Neuronal stem cell (in vitro differentiated cells): ENCODE measurements at regions not wholly inside any gene's neighbourhood (a gene's known extent, or its start where the extent isn't known, plus 50 kb on each side); places are given as distances from the start of the nearest gene placed in this dataset.

ENCODE experiments used
- DNase-seq: peaks from one replicate; pipeline ENCODE4 v3.0.0-alpha.2; 2013; ENCODE audit warnings: low spot score
- H2AFZ ChIP-seq: one replicate; pipeline ENCODE4 v1.6.1; 2013; ENCODE audit warnings: mild to moderate bottlenecking, low read length, inconsistent platforms
- H2AK5ac ChIP-seq: 2 replicates; pipeline ENCODE4 v1.6.1; 2013; ENCODE audit warnings: low read depth, mild to moderate bottlenecking, inconsistent platforms, low read length, moderate library complexity, mixed read lengths
- H2BK120ac ChIP-seq: 2 replicates; pipeline ENCODE4 v1.6.1; 2013; ENCODE audit warnings: low read depth, mild to moderate bottlenecking, inconsistent platforms, low read length, moderate library complexity, mixed read lengths
- H2BK12ac ChIP-seq: one replicate; pipeline ENCODE4 v1.6.1; 2013; ENCODE audit warnings: low read length, inconsistent platforms
- H2BK15ac ChIP-seq: 2 replicates; pipeline ENCODE4 v1.6.1; 2013; ENCODE audit warnings: mild to moderate bottlenecking, low read length, inconsistent platforms, mixed read lengths
- H2BK5ac ChIP-seq: one replicate; pipeline ENCODE4 v1.6.1; 2013; ENCODE audit warnings: inconsistent platforms, mild to moderate bottlenecking, low read length, moderate library complexity
- H3K14ac ChIP-seq: one replicate; pipeline ENCODE4 v1.6.1; 2013; ENCODE audit warnings: low read length, inconsistent platforms
- H3K18ac ChIP-seq: 2 replicates; pipeline ENCODE4 v1.6.1; 2013; ENCODE audit warnings: low read length, inconsistent platforms
- H3K23ac ChIP-seq: 2 replicates; pipeline ENCODE4 v1.6.1; 2013; ENCODE audit warnings: low read depth, mild to moderate bottlenecking, mixed read lengths, low read length, inconsistent platforms; ENCODE audit not compliant: poor library complexity
- H3K27ac ChIP-seq: replicated peaks from 3 replicates; pipeline ENCODE4 v1.5.1; 2013; ENCODE audit warnings: low read length, inconsistent platforms
- H3K27me3 ChIP-seq, 3 experiments: 2 replicates each; pipeline ENCODE4 v1.6.1; 2013; ENCODE audit warnings: low read length in 3 of 3, mild to moderate bottlenecking in 2 of 3, inconsistent platforms in 1 of 3, low read depth in 1 of 3, mixed read lengths in 1 of 3, moderate library complexity in 1 of 3; ENCODE audit not compliant: control insufficient read depth in 3 of 3, insufficient read depth in 3 of 3
- H3K36me3 ChIP-seq, 2 donors: replicated peaks in 1 of 2; 2 replicates each; pipeline ENCODE4 v1.6.1; 2013; ENCODE audit warnings: low read length in 2 of 2; ENCODE audit not compliant: control insufficient read depth in 2 of 2, insufficient read depth in 2 of 2
- H3K4ac ChIP-seq: 2 replicates; pipeline ENCODE4 v1.6.1; 2013; ENCODE audit warnings: inconsistent platforms, mild to moderate bottlenecking, low read length, moderate library complexity
- H3K4me1 ChIP-seq, 2 donors: 1 replicate in 1 of 2; 2 replicates in 1 of 2; pipeline ENCODE4 v1.6.1; 2013; ENCODE audit warnings: low read length in 2 of 2, low read depth in 1 of 2; ENCODE audit not compliant: control insufficient read depth in 2 of 2, insufficient read depth in 1 of 2
- H3K4me2 ChIP-seq: one replicate; pipeline ENCODE4 v1.6.1; 2013; ENCODE audit warnings: mild to moderate bottlenecking, low read length, inconsistent platforms; ENCODE audit not compliant: insufficient read depth, poor library complexity, severe bottlenecking
- H3K4me3 ChIP-seq, 2 donors: 2 replicates each; pipeline ENCODE4 v1.5.1; 2013; ENCODE audit warnings: low read length in 2 of 2, mild to moderate bottlenecking in 2 of 2, inconsistent platforms in 1 of 2, moderate library complexity in 1 of 2
- H3K79me1 ChIP-seq: one replicate; pipeline ENCODE4 v1.6.1; 2013; ENCODE audit warnings: low read depth, mild to moderate bottlenecking, inconsistent platforms, low read length, moderate library complexity
- H3K9ac ChIP-seq: one replicate; pipeline ENCODE4 v1.6.1; 2013; ENCODE audit warnings: mild to moderate bottlenecking, low read depth, low read length, inconsistent platforms; ENCODE audit not compliant: poor library complexity
- H3K9me3 ChIP-seq, 2 donors: replicated peaks in 1 of 2; 2 replicates each; pipeline versions ENCODE3 to v1.6.1; 2013; ENCODE audit warnings: low read length in 2 of 2, mild to moderate bottlenecking in 2 of 2, inconsistent platforms in 1 of 2, low read depth in 1 of 2, mixed read lengths in 1 of 2, moderate library complexity in 1 of 2; ENCODE audit not compliant: control insufficient read depth in 2 of 2, insufficient read depth in 1 of 2
- H4K8ac ChIP-seq: one replicate; pipeline ENCODE4 v1.6.1; 2013; ENCODE audit warnings: low read depth, mild to moderate bottlenecking, inconsistent platforms, low read length, moderate library complexity
- H4K91ac ChIP-seq: one replicate; pipeline ENCODE4 v1.6.1; 2013; ENCODE audit warnings: low read length, low read depth, mild to moderate bottlenecking, inconsistent platforms; ENCODE audit not compliant: poor library complexity
- WGBS, 2 donors: extraction: QIAGEN DNeasy Blood & Tissue Kit; methylation state at CpG; one replicate each; pipeline ENCODE4 v1.1.7; 2013; ENCODE audit warnings: missing lambda C conversion rate in 2 of 2, mixed read lengths in 1 of 2; ENCODE audit not compliant: insufficient read length in 2 of 2, insufficient replicate concordance in 1 of 2; ENCODE audit errors: extremely low coverage in 2 of 2; 5-methylcytosine and 5-hydroxymethylcytosine counted together

GRCh38 chr1:222463059-222463730 lies 84.7 kb downstream of the HHIPL2 start:
- Histone ChIP-seq H3K79me1 (no peaks in the 10 kb centered on the region), H3K9ac (no peak overlapping the region)
- WGBS, 2 donors = no CpG with 5 or more reads among the region's 8 CpGs

GRCh38 chr1:222462601-222463000 lies 85.3 kb downstream of the HHIPL2 start:
- H2BK120ac ChIP-seq = no peak overlapping the region
- no peak overlapping the region for H4K91ac ChIP-seq
- no peak overlapping the region for H3K23ac ChIP-seq
- H2AK5ac ChIP-seq = no peak overlapping the region
- peaks cover 0 to 1% of the 10 kb centered on the region in 2 donors for H3K9me3 ChIP-seq
- H3K4me3 ChIP-seq = no peak overlapping the region
- no CpG with 5 or more reads among the region's 2 CpGs for WGBS, 2 donors
- no peak overlapping the region for H3K4ac ChIP-seq
- H3K27me3 ChIP-seq = peaks cover 0 to 5% (median 2%) of the 10 kb centered on the region in 3 experiments
- H4K8ac ChIP-seq = no peak overlapping the region
- no peak overlapping the region for H3K14ac ChIP-seq
- no peak overlapping the region for H3K9ac ChIP-seq
- H3K79me1 ChIP-seq = no peaks in the 10 kb centered on the region
- H3K18ac ChIP-seq = no peak overlapping the region
- H3K4me1 ChIP-seq = peaks cover 0 to 1% of the 10 kb centered on the region in 2 donors
- H3K4me2 ChIP-seq = no peak overlapping the region
- DNase-seq = no peak
- H2BK5ac ChIP-seq = no peak overlapping the region
- no peak overlapping the region for H2BK15ac ChIP-seq
- H3K27ac ChIP-seq = no peak overlapping the region
- H2AFZ ChIP-seq = no peak overlapping the region
- no peak overlapping the region for H2BK12ac ChIP-seq
- no peaks in the 10 kb centered on the region for H3K36me3 ChIP-seq

More at GRCh38 chr1:222463059-222463730, 84.7 kb downstream of the HHIPL2 start:
- H4K91ac ChIP-seq = no peak overlapping the region
- no peak overlapping the region for H3K4ac ChIP-seq
- no peak overlapping the region for H2AFZ ChIP-seq
- H2BK5ac ChIP-seq = no peak overlapping the region
- peaks cover 0 to 1% of the 10 kb centered on the region in 2 donors for H3K9me3 ChIP-seq
- H2BK12ac ChIP-seq = no peak overlapping the region
- H3K4me3 ChIP-seq = no peak overlapping the region
- H3K36me3 ChIP-seq = no peaks in the 10 kb centered on the region
- no peak overlapping the region for H3K27ac ChIP-seq
- H3K4me1 ChIP-seq = peaks cover 0 to 1% of the 10 kb centered on the region in 2 donors
- H3K18ac ChIP-seq = no peak overlapping the region
- no peak overlapping the region for H3K23ac ChIP-seq
- H3K27me3 ChIP-seq = peaks cover 0 to 5% (median 2%) of the 10 kb centered on the region in 3 experiments
- H4K8ac ChIP-seq = no peak overlapping the region
- H3K14ac ChIP-seq = no peak overlapping the region
- no peak overlapping the region for H3K4me2 ChIP-seq
- H2AK5ac ChIP-seq = no peak overlapping the region
- no peak overlapping the region for H2BK15ac ChIP-seq
- no peak overlapping the region for H2BK120ac ChIP-seq
- no peak for DNase-seq

- H3K4me2 ChIP-seq = no peak overlapping the region
- no peak overlapping the region for H3K4me3 ChIP-seq
- H3K79me1 ChIP-seq = no peaks in the 10 kb centered on the region
- H2BK120ac ChIP-seq = no peak overlapping the region
- no peak overlapping the region for H2BK15ac ChIP-seq
- H4K8ac ChIP-seq = no peak overlapping the region
- no CpG with 5 or more reads among the region's 2 CpGs for WGBS, 2 donors
- H3K4me1 ChIP-seq = peaks cover 0 to 1% of the 10 kb centered on the region in 2 donors
- H2AK5ac ChIP-seq = no peak overlapping the region
- peaks cover 0 to 1% of the 10 kb centered on the region in 2 donors for H3K9me3 ChIP-seq
- H3K36me3 ChIP-seq = no peaks in the 10 kb centered on the region
- no peak overlapping the region for H3K9ac ChIP-seq
- H2BK12ac ChIP-seq = no peak overlapping the region
- H3K27me3 ChIP-seq = peaks cover 0 to 4% (median 2%) of the 10 kb centered on the region in 3 experiments
- H3K14ac ChIP-seq = no peak overlapping the region
- no peak overlapping the region for H2AFZ ChIP-seq
- DNase-seq = no peak
- H2BK5ac ChIP-seq = no peak overlapping the region
- H3K18ac ChIP-seq = no peak overlapping the region
- no peak overlapping the region for H4K91ac ChIP-seq
- no peak overlapping the region for H3K4ac ChIP-seq
- no peak overlapping the region for H3K27ac ChIP-seq
- no peak overlapping the region for H3K23ac ChIP-seq
Observed at GRCh38 chr1:222461941-222462340, 86.0 kb downstream of the HHIPL2 start.

- Histone ChIP-seq H4K91ac (no peak overlapping the region), H3K27me3 (no peaks in the 10 kb centered on the region), H2AFZ (no peak overlapping the region), H3K23ac (no peak overlapping the region), H3K4ac (no peak overlapping the region), H4K8ac (no peak overlapping the region), H3K4me2 (no peak overlapping the region), H2AK5ac (no peak overlapping the region), H3K36me3 (no peaks in the 10 kb centered on the region), H3K9ac (no peak overlapping the region), H3K9me3 (peaks cover 0 to 1% of the 10 kb centered on the region in 2 donors), H2BK120ac (no peak overlapping the region), H2BK12ac (no peak overlapping the region), H3K14ac (no peak overlapping the region), H3K4me1 (no peaks in the 10 kb centered on the region), H3K27ac (no peak overlapping the region), H3K79me1 (no peaks in the 10 kb centered on the region), H3K18ac (no peak overlapping the region), H3K4me3 (no peak overlapping the region), H2BK5ac (no peak overlapping the region), H2BK15ac (no peak overlapping the region)
- DNase-seq = no peak
- WGBS, 2 donors = no CpG with 5 or more reads among the region's 3 CpGs
Observed at GRCh38 chr1:222459652-222460051, 88.3 kb downstream of the HHIPL2 start.
